Glomerular endothelial cell (primary cell): ENCODE measurements at regions not wholly inside any gene's neighbourhood (a gene's known extent, or its start where the extent isn't known, plus 50 kb on each side); places are given as distances from the start of the nearest gene placed in this dataset.
"Not testable (repeated sequence)": the region's sequence is repeated elsewhere in the genome, so short reads cannot be mapped to it uniquely, and the experiment has no call there.

Experiments
- DNase-seq: peaks from one replicate; pipeline ENCODE4 v3.0.0-alpha.2; 2011; ENCODE audit warnings: low read depth, low spot score; ENCODE audit errors: extremely low read depth

DNA sequence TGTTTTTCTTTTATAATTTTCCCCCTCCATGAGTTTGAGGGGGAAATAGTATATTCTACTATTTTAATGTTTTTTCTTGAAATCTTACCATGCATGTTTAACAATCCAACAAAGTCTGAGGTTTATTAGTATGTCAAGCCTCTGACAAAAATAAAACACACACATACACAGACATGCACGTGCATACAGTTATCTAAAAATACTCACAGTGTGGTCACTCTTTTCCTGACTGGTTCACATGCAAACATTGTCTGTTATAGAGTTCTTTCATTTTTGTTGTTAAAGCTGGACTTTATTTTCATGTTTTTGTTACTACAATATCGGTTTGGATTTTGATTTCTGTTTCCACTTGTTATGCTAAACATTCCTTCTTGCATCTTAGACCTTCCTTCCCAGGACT lies 236.6 kb downstream of the MFSD1 start:
- no peak for DNase-seq

DNA sequence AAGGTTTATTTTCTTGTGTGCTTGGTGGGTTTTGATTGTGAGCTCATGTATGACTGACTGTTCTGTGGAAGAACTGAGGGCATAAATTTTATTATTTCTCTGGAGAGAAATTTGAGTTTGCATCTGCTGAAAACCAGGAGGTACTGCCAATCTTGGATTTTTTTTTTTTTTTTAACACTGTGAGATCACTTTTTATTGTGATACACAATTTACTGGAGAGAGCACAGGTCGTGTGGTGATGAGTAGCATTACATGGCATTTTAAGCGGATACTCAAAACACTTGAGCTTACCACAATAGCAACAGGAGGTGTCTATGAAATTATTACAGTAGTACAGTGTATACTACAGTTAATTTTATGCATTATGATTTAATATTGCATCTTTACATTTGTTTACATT lies 237.4 kb downstream of the MFSD1 start:
- DNase-seq, result no peak

DNA sequence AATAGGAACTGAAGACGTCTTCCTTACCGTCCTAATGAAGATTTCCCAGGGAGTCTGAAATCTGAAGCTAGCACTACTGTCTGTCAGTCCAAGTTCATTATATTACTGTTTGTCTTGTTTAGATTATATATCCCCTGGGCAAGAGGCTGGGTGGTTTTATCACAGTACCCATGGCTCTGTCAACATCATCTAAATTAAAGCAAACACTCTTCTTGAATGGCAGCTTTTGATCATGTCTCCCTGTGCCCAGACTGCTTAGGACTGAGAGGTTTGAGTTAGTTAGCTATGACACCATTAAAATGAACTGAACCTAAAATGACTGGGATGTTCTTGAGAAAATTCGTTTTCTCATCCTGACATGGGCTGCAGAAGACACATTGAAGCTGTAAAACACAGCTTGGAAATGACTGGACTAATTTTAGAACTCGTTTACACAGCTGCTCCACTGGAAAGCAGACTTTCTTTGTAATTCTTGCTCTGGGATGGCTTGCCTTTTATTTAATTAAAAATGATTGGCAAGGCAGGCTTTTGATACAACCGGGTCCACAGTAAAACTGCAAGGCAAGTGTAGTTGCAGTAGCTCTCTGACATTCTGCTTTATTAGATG lies 243.5 kb downstream of the MFSD1 start:
- DNase-seq, result no peak

GRCh38 chr3:159047361-159047760 lies 245.5 kb downstream of the MFSD1 start:
- DNase-seq, result no peak

GRCh38 chr3:159052494-159052893 lies 250.6 kb downstream of the MFSD1 start:
- DNase-seq, result not testable (repeated sequence)

DNA sequence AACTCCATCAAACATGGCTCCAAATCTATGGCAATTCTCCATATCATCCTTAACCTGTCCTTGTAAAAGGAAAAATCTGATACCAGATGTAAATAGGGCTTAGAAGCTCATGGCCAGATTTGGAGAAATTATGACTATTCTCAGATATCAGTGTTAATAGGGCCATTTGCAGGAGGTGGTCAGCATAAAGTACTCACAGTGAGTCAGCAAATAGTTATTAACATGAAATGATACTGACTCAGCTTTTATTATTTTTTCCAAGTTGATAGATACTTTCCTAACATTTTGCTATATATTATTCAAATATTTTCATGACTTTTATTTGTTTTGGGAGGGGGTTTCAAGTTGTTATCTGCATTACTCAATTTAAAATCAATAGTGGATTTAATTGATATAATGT lies 255.8 kb downstream of the MFSD1 start:
- DNase-seq, result no peak

GRCh38 chr3:159058859-159059258 lies 257.0 kb downstream of the MFSD1 start:
- DNase-seq, result no peak

DNA sequence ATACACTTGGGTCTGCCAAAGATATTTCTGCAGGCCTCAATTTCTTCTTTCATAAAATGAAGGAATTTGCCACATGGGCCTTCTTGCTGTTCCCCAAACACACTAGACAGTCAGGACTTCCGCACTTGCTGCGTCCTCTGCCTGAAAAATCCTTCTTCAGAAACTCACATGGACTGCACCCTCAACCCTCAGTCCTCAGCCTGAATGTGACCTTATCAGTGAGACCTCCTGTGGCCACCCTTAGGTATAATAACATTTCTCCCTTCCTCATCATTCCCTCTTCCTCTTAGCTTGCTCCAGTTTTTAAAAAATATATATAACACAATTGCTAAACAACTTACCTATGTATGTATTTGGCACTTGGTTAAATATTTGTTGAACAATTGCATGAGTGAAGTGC lies 257.5 kb downstream of the MFSD1 start:
- no peak for DNase-seq

- DNase-seq, result no peak
Measured at GRCh38 chr3:159062734-159063410, 261.0 kb downstream of the MFSD1 start.

DNA sequence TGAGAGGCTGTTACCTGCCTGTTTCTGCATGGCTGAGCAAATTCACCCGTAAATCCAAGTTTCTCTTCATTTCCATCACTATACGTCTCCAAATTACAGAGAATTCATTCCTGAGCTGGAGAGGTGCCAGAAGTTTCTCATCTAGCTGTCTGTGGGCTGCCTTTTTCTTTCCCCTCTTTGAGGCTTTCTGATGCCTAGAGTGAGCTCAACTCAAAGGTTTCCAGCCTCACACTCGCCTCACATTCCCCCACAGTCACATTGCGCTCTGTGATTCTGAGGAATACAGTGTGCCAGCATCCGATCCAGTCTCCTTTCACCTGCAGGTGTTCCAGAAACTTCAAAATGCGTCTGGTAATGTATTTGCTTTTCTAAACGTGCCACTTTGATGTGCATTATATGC lies 267.2 kb downstream of the MFSD1 start, which contains the start of gene IQCJ:
Gene IQCJ, plus strand, starts transcription at position 229 of the 400 bp plus-strand sequence.
- DNase-seq, result no peak

GRCh38 chr3:159069866-159070425 lies 268.1 kb downstream of the MFSD1 start:
- no peak for DNase-seq

DNA sequence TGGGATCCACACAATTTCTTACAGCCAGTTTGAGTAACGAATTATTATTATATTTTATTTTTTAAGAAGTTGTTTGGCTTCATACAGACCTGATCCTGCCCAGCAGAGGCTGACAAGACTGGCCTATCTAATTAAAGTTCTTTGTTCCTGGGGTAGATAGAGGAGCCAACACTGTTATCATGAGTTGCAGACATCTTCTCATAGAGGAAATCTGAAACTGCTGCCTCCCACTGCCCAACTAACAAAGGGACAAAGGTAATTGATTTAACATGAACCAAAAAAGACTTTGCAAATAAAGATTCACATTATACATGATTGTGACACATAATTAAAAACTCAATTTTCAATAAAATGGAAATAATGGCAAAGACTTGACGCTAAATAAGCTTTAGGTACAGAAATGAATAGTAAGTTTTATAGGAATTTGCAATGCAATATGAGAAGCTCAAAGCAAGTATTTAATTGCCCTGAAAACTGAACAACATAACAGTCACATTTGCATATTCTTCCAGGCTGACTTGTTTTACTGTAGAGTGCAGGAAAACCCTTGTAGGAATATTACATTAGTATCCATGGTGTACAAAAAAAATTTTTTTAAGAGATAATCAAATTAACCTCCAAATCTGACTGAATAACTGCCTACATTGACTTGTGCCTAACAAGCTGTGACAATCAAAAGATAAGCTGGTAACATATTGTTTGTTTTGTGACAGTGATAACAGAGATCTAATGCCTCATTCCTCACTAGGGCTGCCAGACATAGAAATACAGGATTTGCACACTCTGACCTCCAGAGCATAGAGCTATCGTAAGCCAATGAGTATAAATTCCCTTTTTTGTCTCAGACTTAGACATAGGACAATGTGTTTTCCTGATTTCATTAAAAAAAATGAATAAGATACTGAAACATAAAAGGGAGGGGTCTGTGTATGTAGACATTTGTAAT lies 273.2 kb downstream of the MFSD1 start:
- DNase-seq, result no peak

- no peak for DNase-seq
Measured at GRCh38 chr3:159077860-159078259, 276.0 kb downstream of the MFSD1 start.

- DNase-seq, result no peak
Measured at GRCh38 chr3:159080256-159080655, 278.4 kb downstream of the MFSD1 start.

DNA sequence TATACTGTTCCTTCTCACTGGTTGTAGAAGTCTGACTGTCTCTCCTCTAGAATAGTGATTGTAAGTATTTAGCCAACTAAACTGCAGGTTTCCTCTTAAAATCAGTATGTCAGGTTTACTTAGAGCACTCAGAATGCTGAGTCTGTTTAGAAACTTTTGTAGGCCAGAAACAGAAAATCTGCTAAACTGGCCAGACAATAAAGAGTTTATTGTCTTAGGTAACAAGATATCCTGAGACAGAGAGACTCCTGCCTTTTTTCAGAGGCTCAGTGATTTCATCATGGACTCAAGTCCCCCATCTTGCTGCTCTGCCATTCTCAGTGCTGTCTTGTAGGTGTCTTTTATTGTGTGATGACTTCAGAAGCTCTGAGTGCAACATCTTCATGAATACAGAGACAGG lies 279.0 kb downstream of the MFSD1 start:
- DNase-seq, result no peak

DNA sequence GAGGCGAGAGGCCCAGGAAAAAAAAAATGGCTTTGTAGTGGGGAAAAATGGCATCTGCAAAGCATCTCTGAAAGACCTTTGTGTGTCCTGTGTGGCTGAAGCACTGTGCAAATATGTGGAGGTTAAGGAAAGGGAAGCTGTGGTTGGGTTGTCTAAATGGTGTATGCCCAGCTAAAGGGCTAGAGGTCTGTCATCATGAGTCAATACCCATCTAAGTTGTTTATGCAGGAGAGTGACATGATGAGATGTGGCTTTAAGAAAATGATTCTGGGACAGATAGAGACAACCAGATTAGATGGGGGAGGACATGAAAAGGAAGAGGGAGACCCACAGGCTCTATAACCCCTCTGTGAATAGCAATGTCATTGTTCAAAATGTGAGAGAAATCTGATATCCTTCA lies 280.7 kb downstream of the MFSD1 start:
- DNase-seq, result no peak

DNA sequence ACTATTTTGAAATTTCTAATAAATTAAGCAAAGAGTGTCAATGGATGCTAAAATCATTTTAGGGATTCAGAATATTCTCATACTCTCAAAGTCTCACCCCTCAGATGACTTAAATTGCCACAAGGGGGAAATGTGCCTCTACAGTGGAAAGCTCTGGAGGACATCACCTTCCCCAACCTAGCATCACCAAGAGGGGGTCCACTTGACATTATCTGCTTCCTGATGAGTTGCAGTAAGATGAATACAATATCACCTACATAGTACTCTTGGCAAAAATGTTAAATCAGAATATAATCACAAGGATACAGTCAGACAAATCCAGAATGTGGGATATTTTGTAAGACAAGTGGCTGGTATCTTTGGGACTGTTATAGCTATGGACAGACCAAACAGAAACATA lies 290.1 kb downstream of the MFSD1 start:
- DNase-seq, result no peak

- DNase-seq, result no peak
Measured at GRCh38 chr3:159102001-159102400, 300.1 kb downstream of the MFSD1 start.

DNA sequence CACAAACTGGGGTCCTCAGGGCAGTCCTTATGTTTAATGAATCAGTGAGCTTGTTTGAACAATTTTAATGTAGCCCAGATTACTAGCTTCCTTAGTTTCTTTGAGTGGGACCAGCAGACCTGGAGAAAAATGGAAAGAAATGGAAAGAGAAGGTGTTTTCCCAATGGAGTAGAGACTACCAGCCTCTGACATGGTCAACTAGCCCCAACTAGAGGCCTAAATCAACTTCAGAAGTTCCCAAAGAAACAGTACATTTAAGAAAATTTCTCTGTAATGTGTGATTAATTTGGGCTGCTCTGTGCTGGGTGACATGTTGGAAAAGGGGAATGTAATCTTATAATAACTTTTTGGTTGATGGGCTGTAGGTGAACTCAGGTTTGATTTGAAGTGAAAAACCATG lies 310.9 kb downstream of the MFSD1 start:
- no peak for DNase-seq

GRCh38 chr3:159113221-159113875 lies 311.5 kb downstream of the MFSD1 start:
- DNase-seq, result no peak

DNA sequence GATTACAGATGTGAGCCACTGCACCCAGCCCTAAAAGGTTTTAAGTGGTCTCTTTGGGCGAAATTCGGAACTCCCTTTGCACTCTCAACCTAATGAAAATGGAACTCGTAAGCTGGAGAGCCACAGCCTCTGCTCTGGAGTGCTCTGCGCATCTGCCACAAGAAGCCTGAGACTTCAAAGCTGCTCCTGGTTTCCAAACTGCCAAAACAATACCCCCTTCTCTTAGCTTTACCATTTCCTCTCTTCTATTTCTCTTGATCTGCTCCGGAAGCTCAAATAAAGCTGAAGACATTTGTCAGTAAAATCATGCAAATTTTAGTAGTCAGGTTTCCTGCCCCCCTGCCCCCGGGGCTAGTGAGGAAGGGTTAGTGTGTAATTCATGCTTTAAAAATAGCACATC lies 312.7 kb downstream of the MFSD1 start:
- no peak for DNase-seq
